ENCODE measurements at regions not wholly inside any gene's neighbourhood (a gene's known extent, or its start where the extent isn't known, plus 50 kb on each side); places are given as distances from the start of the nearest gene placed in this dataset.
"Not testable (repeated sequence)": the region's sequence is repeated elsewhere in the genome, so short reads cannot be mapped to it uniquely, and the experiment has no call there.

GRCh38 chr14:48267926-48268325 lies 592.5 kb upstream of the MDGA2 start:
- H3K9me2 ChIP-seq (ENCODE audit: insufficient read depth); H3K9ac ChIP-seq (ENCODE audit: low read length); H3K27ac ChIP-seq (ENCODE audit: low read depth, low read length); H3K27me3 ChIP-seq (ENCODE audit: insufficient read depth, low read length); H2AFZ ChIP-seq (ENCODE audit: low read depth, low read length, poor library complexity, severe bottlenecking); H3K4me2 ChIP-seq (ENCODE audit: low read length); CTCF ChIA-PET; ATAC-seq; H3K36me3 ChIP-seq (ENCODE audit: control insufficient read depth in 1 of 2, insufficient read depth in 2 of 2, low read length in 2 of 2); POLR2A ChIA-PET; intact Hi-C loops (cut with micrococcal nuclease); H3K79me2 ChIP-seq (ENCODE audit: insufficient read depth, low read length); DNase-seq (ENCODE audit: low read depth, low spot score); BruUV-seq (replicated peaks); H3K4me3 ChIP-seq (replicated peaks in 1 of 2; ENCODE audit: low read depth in 1 of 2, low read length in 2 of 2); RAD21 ChIA-PET (ENCODE audit: low non-redundant PET in 1 of 2, low total read pairs in 2 of 2, uncharacterized antibody in 2 of 2, unreplicated experiment in 2 of 2); H3K4me1 ChIP-seq (ENCODE audit: control insufficient read depth in 1 of 2, insufficient read depth in 2 of 2, low read length in 2 of 2); H3K9me3 ChIP-seq (ENCODE audit: control insufficient read depth in 1 of 2, insufficient read depth in 1 of 2, low read depth in 1 of 2, low read length in 2 of 2); H4K20me1 ChIP-seq (ENCODE audit: insufficient read depth): not testable (repeated sequence)

DNA sequence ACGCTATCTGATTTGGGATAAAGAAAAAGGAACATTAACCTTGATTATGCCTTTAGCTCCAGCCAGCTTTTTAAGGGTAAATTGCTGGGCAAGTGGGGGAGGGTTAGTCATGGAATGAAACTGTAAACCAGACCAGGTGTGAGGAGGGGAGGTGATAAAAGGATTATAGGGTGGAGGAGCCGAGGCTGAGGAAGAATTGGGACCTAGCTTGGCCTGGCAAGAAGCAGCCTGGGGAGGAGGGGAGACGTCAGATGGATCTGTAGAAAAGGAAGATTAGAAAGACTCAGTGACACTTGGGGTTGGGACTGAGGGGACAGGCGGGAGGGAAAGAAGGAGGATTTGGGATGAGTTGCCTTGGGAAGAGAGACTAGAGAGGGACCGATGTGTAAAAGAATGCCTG lies 590.8 kb upstream of the MDGA2 start:
- H3K36me3 ChIP-seq (ENCODE audit: control insufficient read depth in 1 of 2, insufficient read depth in 2 of 2, low read length in 2 of 2); H3K9me3 ChIP-seq (ENCODE audit: control insufficient read depth in 1 of 2, insufficient read depth in 1 of 2, low read depth in 1 of 2, low read length in 2 of 2); H3K9ac ChIP-seq (ENCODE audit: low read length); RAD21 ChIA-PET (ENCODE audit: low non-redundant PET in 1 of 2, low total read pairs in 2 of 2, uncharacterized antibody in 2 of 2, unreplicated experiment in 2 of 2); ATAC-seq; POLR2A ChIA-PET; H4K20me1 ChIP-seq (ENCODE audit: insufficient read depth); H3K4me2 ChIP-seq (ENCODE audit: low read length); H3K79me2 ChIP-seq (ENCODE audit: insufficient read depth, low read length); BruUV-seq (replicated peaks); H3K4me1 ChIP-seq (ENCODE audit: control insufficient read depth in 1 of 2, insufficient read depth in 2 of 2, low read length in 2 of 2); DNase-seq (ENCODE audit: low read depth, low spot score); H3K27me3 ChIP-seq (ENCODE audit: insufficient read depth, low read length); CTCF ChIA-PET; H2AFZ ChIP-seq (ENCODE audit: low read depth, low read length, poor library complexity, severe bottlenecking); intact Hi-C loops (cut with micrococcal nuclease); H3K27ac ChIP-seq (ENCODE audit: low read depth, low read length); H3K4me3 ChIP-seq (replicated peaks in 1 of 2; ENCODE audit: low read depth in 1 of 2, low read length in 2 of 2); H3K9me2 ChIP-seq (ENCODE audit: insufficient read depth): not testable (repeated sequence)

DNA sequence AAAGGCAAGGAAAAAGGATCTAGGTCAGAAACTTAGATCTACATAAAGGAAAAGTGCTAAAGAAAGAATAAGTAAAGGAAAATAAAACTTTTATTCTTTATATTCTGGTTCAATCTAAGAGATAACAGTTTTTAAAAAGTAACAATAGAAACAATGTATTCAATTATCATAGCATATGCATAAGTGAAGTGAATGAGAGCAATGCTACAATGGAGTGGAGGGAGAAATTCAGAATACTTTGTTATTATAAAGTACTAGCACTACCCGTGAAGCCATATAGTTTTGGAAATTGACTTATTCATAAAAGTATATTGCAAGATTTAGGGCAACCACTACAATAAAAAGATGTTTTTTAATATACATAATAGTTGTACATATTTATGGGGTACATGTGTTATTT lies 586.0 kb upstream of the MDGA2 start:
- ChIA-PET POLR2A (no interaction called here), CTCF (no interaction called here), RAD21 (ENCODE audit: low non-redundant PET in 1 of 2, low total read pairs in 2 of 2, uncharacterized antibody in 2 of 2, unreplicated experiment in 2 of 2) (no interaction called here)
- no peaks in the 10 kb centered on the region for H3K79me2 ChIP-seq (ENCODE audit: insufficient read depth, low read length)
- no peak overlapping the region for H3K9ac ChIP-seq (ENCODE audit: low read length)
- DNase-seq (ENCODE audit: low read depth, low spot score) (no peak), ATAC-seq (no peak)
- no peaks in the 10 kb centered on the region for H3K9me3 ChIP-seq (ENCODE audit: control insufficient read depth in 1 of 2, insufficient read depth in 1 of 2, low read depth in 1 of 2, low read length in 2 of 2)
- H2AFZ ChIP-seq (ENCODE audit: low read depth, low read length, poor library complexity, severe bottlenecking) = no peak overlapping the region
- H3K36me3 ChIP-seq (ENCODE audit: control insufficient read depth in 1 of 2, insufficient read depth in 2 of 2, low read length in 2 of 2) = no peaks in the 10 kb centered on the region
- BruUV-seq (replicated peaks) = no TSS peak
- intact Hi-C loops (cut with micrococcal nuclease) = no loop called here
- no peaks in the 10 kb centered on the region for H3K9me2 ChIP-seq (ENCODE audit: insufficient read depth)
- no peak overlapping the region for H3K4me2 ChIP-seq (ENCODE audit: low read length)
- no peak overlapping the region for H3K4me3 ChIP-seq (replicated peaks in 1 of 2; ENCODE audit: low read depth in 1 of 2, low read length in 2 of 2)
- H3K27ac ChIP-seq (ENCODE audit: low read depth, low read length) = no peak overlapping the region
- no peaks in the 10 kb centered on the region for H4K20me1 ChIP-seq (ENCODE audit: insufficient read depth)
- no peaks in the 10 kb centered on the region for H3K27me3 ChIP-seq (ENCODE audit: insufficient read depth, low read length)
- no peaks in the 10 kb centered on the region for H3K4me1 ChIP-seq (ENCODE audit: control insufficient read depth in 1 of 2, insufficient read depth in 2 of 2, low read length in 2 of 2)
- TF ChIP-seq FOSL1 (IDR thresholded peaks at IDR 0.05; ENCODE audit: low read depth) (no peak), CTCF (IDR thresholded peaks at IDR 0.05 in 2 of 3, conservative IDR thresholded peaks at IDR 0.05 in 1 of 3; ENCODE audit: borderline replicate concordance in 1 of 3, insufficient read depth in 1 of 3, low read depth in 2 of 3, low read length in 2 of 3) (no peak), EZH2phosphoT487 (IDR thresholded peaks at IDR 0.05; ENCODE audit: borderline replicate concordance) (no peak), POLR2A (IDR thresholded peaks at IDR 0.05; ENCODE audit: borderline replicate concordance, extremely low read depth, insufficient read depth, insufficient read length) (no peak), RAD21 (IDR thresholded peaks at IDR 0.05; ENCODE audit: low read depth) (no peak), SRF (IDR thresholded peaks at IDR 0.05; ENCODE audit: low read depth) (no peak), MAX (IDR thresholded peaks at IDR 0.05) (no peak), SP1 (IDR thresholded peaks at IDR 0.05; ENCODE audit: low read depth) (no peak), YY1 (IDR thresholded peaks at IDR 0.05; ENCODE audit: extremely low read depth, insufficient replicate concordance, low read depth, low read length) (no peak), ZFX (IDR thresholded peaks at IDR 0.05) (no peak), ZBTB33 (IDR thresholded peaks at IDR 0.05; ENCODE audit: extremely low read depth, insufficient replicate concordance, low read length) (no peak), JUND (IDR thresholded peaks at IDR 0.05) (no peak)
